ENCODE measurements at regions not wholly inside any gene's neighbourhood (a gene's known extent, or its start where the extent isn't known, plus 50 kb on each side); places are given as distances from the start of the nearest gene placed in this dataset.

DNA sequence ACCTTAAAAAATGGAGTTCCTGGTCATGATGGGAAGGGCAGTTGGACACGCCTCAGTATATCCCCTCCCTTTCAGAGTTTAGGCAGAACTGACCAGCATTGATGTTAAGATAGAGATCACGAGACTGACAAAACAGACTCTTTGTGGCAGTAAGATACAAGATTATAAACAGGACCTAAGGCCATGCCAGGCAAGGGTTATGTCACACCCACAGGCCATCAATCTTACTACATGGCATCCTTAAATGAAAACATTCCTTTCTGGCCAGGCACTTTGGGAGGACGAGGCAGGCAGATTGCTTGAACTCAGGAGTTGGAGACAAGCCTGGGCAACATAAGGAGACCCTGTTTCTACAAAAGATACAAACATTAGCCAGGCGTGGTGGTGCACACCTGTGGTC is 129.3 kb upstream of the MLN start:
- in situ Hi-C loops (cut with MboI) (no loop called here), intact Hi-C loops (cut with micrococcal nuclease; ENCODE audit: unreplicated experiment) (no loop called here)
- Histone ChIP-seq H3K27me3 (replicated peaks in 1 of 2; ENCODE audit: control insufficient read depth in 2 of 2, insufficient read depth in 2 of 2, low read length in 1 of 2) (peaks cover 0 to 2% of the 10 kb centered on the region in 2 experiments; a peak in 1 of 4 replicates), H3K27ac (ENCODE audit: control insufficient read depth, insufficient read depth) (no peak overlapping the region), H3K4me3 (no peak overlapping the region), H3K79me2 (ENCODE audit: control insufficient read depth, insufficient read depth, low read length) (no peaks in the 10 kb centered on the region), H3K9ac (ENCODE audit: control insufficient read depth, insufficient read depth, low read length) (no peak overlapping the region), H3K4me2 (ENCODE audit: control insufficient read depth, insufficient read depth) (no peak overlapping the region), H4K20me1 (ENCODE audit: control insufficient read depth, insufficient read depth) (no peaks in the 10 kb centered on the region), H3K9me3 (replicated peaks; ENCODE audit: control insufficient read depth, insufficient read depth, low read length) (no peaks in the 10 kb centered on the region; the same call in 2 of the 3 replicates), H2AFZ (ENCODE audit: control insufficient read depth, low read depth, low read length) (no peak overlapping the region), H3K4me1 (ENCODE audit: control insufficient read depth, insufficient read depth, low read length) (no peaks in the 10 kb centered on the region), H3K36me3 (ENCODE audit: control insufficient read depth in 2 of 2, insufficient read depth in 2 of 2, low read length in 1 of 2) (no peaks in the 10 kb centered on the region)
- ChIA-PET SMC1A (ENCODE audit: uncharacterized antibody, unreplicated experiment) (no interaction called here), POLR2A (no interaction called here), CTCF (no interaction called here), RAD21 (ENCODE audit: unreplicated experiment) (no interaction called here)
- DNase-seq (ENCODE audit: low read depth, low spot score), result no peak
- FAIRE-seq, result no peak
- WGBS (ENCODE audit: insufficient coverage, insufficient replicate concordance, low lambda C conversion rate, missing lambda C conversion rate), result 22% methylated on average over 4 of the region's 4 CpGs
- ATAC-seq, result no peak
- no peak for TF ChIP-seq NFIC (IDR thresholded peaks at IDR 0.05; ENCODE audit: low read depth, low read length)
- TF ChIP-seq TBL1XR1 (IDR thresholded peaks at IDR 0.05; ENCODE audit: low read depth, low read length), result no peak
- TF ChIP-seq RAD21 (IDR thresholded peaks at IDR 0.05; ENCODE audit: insufficient read depth, low read depth, low read length), result no peak
- no peak for TF ChIP-seq RELA (IDR thresholded peaks at IDR 0.05; ENCODE audit: borderline replicate concordance, partially characterized antibody)
- TF ChIP-seq HDAC2 (IDR thresholded peaks at IDR 0.05), result no peak
- TF ChIP-seq, protein P1, sequence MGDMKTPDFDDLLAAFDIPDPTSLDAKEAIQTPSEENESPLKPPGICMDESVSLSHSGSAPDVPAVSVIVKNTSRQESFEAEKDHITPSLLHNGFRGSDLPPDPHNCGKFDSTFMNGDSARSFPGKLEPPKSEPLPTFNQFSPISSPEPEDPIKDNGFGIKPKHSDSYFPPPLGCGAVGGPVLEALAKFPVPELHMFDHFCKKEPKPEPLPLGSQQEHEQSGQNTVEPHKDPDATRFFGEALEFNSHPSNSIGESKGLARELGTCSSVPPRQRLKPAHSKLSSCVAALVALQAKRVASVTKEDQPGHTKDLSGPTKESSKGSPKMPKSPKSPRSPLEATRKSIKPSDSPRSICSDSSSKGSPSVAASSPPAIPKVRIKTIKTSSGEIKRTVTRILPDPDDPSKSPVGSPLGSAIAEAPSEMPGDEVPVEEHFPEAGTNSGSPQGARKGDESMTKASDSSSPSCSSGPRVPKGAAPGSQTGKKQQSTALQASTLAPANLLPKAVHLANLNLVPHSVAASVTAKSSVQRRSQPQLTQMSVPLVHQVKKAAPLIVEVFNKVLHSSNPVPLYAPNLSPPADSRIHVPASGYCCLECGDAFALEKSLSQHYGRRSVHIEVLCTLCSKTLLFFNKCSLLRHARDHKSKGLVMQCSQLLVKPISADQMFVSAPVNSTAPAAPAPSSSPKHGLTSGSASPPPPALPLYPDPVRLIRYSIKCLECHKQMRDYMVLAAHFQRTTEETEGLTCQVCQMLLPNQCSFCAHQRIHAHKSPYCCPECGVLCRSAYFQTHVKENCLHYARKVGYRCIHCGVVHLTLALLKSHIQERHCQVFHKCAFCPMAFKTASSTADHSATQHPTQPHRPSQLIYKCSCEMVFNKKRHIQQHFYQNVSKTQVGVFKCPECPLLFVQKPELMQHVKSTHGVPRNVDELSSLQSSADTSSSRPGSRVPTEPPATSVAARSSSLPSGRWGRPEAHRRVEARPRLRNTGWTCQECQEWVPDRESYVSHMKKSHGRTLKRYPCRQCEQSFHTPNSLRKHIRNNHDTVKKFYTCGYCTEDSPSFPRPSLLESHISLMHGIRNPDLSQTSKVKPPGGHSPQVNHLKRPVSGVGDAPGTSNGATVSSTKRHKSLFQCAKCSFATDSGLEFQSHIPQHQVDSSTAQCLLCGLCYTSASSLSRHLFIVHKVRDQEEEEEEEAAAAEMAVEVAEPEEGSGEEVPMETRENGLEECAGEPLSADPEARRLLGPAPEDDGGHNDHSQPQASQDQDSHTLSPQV (IDR thresholded peaks at IDR 0.05), result no peak
- no peak for TF ChIP-seq BCL11A (IDR thresholded peaks at IDR 0.05; ENCODE audit: low read depth, low read length)
- no peak for TF ChIP-seq RUNX3 (IDR thresholded peaks at IDR 0.05; ENCODE audit: low read length)
- TF ChIP-seq, protein P2, sequence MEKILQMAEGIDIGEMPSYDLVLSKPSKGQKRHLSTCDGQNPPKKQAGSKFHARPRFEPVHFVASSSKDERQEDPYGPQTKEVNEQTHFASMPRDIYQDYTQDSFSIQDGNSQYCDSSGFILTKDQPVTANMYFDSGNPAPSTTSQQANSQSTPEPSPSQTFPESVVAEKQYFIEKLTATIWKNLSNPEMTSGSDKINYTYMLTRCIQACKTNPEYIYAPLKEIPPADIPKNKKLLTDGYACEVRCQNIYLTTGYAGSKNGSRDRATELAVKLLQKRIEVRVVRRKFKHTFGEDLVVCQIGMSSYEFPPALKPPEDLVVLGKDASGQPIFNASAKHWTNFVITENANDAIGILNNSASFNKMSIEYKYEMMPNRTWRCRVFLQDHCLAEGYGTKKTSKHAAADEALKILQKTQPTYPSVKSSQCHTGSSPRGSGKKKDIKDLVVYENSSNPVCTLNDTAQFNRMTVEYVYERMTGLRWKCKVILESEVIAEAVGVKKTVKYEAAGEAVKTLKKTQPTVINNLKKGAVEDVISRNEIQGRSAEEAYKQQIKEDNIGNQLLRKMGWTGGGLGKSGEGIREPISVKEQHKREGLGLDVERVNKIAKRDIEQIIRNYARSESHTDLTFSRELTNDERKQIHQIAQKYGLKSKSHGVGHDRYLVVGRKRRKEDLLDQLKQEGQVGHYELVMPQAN (conservative IDR thresholded peaks at IDR 0.05), result no peak
- TF ChIP-seq MYC (IDR thresholded peaks at IDR 0.05; ENCODE audit: insufficient read depth, insufficient read length, insufficient replicate concordance, low read length, severe bottlenecking), result no peak
- TF ChIP-seq ETV6 (conservative IDR thresholded peaks at IDR 0.05 in 1 of 2, IDR thresholded peaks at IDR 0.05 in 1 of 2; ENCODE audit: borderline replicate concordance in 1 of 2, low read depth in 1 of 2), result no peak
- no TSS peak for BruUV-seq (replicated peaks)
